ENCODE measurements at regions not wholly inside any gene's neighbourhood (a gene's known extent, or its start where the extent isn't known, plus 50 kb on each side); places are given as distances from the start of the nearest gene placed in this dataset.
"Not testable (repeated sequence)": the region's sequence is repeated elsewhere in the genome, so short reads cannot be mapped to it uniquely, and the experiment has no call there.

DNA sequence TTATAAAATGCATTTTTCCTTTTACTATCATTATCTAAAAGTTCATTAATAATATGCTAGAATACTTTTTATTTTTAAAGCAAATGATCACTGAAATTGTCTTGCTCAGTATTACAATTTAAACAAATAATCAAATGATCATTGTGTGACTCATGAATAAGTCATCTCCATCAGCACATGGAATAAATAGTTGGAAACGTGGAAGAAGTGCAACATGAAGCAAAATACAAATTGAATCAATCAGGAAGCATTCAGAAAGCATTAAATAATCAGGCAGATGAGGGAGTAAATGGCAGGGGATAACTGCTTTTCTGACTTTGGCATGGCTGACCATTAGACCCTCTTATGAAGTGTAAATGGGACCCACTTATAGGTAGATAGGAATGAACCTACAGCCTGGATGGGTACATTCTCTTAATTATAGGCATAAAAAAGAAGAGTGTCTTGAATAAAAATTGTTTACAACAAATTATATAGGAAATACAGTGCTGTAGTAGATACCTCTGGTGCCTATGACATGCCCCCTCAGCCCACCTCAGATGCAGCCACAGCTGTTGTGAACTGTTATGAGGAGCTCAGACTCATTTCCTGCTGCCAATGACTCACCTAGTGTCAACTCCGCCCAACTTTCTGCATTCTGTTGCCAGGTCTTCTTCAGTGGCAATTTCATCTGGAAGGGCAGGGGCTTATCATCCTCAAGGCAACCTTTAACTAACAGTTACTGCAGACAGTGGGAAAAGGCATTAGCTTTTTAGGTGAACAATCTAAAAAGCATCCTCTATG, 936.0 kb downstream of the TRIB2 start:
- no peak for DNase-seq

DNA sequence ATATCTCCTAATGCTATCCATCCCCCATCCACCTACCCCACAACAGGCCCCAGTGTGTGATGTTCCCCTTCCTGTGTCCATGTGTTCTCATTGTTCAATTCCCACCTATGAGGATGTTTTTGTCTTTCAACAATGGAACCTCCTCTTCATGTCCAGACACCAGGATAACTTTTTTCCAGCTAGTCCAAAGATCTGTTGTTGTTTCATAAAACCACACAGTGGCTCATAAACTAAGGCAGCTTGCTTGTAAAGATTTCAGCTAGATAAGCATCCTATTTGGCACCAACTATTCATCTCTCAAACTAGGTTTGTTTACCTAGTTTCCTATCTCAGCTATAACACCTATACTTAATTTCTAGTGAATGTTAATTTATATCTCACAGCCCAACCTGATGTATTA, 937.7 kb downstream of the TRIB2 start:
- no peak for DNase-seq

DNA sequence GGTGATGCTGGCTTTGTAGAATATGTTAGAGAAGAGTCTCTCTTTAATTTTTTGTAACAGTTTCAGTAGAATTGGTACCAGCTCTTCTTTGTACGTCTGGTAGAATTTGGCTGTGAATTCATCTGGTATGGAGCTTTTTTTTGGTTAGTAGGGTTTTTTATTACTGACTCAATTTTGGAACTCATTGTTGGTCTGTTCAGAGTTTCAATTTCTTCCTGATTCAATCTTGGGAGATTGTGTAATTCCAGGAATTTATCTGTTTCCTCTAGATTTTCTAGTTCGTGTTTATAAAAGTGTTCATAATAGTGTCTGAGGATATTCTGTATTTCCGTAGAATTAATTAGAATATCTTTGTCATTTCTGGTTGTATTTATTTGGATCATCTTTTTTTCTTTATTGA, 943.5 kb downstream of the TRIB2 start:
- no peak for DNase-seq

DNA sequence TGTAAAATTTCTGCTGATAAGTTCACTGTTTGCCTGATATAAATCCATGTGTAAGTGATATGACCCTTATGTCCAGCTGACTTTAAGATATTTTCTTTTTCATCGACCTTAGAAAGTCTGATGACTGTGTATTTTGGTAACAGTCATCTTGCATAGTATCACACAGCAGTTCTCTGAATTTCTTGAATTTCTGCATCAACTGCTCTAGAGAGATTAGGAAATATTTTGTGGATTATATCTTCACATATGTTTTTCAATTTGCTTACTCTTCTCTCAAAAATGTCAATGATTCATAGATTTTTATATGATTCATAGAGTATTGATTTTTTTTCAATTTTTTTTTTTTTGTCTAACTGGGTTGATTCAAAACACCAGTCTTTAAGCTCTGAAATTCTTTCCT, 945.3 kb downstream of the TRIB2 start:
- DNase-seq, result no peak

DNA sequence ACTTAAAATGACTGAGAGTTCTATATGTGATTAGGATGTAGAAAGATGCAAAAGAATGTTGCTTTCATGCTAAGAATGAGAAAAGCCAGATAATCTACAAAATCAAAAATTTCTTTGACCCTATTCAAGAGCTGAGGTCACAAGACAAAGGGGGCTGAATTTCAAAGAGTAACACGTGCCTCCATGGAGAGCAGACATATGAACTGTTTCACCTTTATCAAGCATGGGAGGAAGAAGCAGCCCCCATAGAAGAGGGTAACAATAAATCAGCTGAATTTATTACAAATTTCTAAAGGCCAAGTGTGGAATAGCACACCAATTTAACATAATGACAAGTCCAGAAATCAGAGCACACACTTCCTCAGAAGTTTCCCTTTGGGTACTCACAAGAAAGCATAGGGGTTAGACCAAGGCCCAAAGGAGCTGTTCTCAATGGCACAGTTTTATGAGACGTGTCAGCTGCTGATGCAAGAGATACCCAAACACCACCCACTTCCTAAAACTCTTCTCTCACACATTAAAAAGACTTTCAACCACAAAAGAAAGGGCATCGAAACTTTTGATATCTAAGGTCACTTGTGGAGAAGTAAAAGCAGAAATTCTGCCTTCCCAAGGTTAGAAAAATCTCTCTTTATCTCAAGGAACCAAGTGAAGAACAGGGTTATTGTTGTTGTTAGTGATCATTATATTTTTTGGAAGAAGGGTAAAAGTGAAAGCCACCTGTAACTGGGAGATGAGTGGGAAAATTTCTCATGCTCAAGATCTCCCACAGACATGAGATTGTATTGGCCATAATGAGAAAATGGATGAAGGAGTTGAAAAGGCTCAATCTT, 950.1 kb downstream of the TRIB2 start:
- no peak for DNase-seq

DNA sequence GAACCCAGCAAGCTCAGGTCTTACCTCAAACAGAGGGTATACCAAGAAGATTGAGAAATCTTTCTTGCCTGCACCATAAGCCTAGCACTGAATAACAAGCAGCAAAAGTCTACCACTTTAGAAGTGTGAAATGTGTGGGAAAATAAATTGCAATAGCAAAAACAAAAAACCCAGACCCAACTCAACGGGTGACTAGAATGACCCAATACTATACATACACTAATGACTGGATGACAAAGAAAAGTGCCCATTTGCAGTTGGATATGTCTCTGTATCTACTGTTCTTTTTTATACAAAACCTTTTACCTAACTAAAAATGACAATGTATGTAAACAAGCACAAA, 950.6 kb downstream of the TRIB2 start:
- DNase-seq, result no peak

DNA sequence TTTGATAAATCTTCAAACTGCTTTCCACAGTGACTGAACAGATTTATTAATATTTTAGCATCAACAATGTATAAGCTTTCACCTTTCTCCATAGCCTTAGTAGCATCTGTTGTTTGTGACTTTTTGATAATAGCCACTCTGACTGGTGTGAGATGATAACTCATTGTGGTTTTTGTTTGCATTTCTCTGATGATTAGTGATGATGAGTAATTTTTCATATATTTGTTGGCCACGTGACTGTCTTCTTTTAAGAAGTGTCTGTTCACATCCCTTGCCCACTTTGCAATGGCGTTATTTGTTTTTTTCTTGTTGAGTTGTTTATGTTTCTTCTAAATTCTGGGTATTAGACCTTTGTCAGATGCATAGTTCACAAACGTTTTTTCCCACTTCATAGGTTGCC, 952.9 kb downstream of the TRIB2 start:
- DNase-seq, result no peak

DNA sequence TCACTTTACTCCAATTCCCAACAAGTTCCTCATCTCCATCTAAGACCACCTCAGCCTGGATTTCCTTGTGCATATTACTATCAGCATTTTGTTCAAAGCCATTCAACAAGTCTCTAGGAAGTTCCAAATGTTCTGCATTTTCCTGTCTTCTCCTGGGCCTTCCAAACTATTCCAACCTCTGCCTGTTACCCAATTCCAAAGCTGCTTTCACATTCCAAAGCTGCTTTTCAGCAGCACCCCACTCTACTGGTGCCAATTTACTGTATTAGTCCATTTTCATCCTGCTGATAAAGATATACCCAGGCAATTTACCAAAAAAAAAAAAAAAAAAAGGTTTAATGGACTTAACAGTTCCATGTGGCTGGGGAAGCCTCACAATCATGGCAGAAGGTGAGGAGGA, 957.1 kb downstream of the TRIB2 start:
- not testable (repeated sequence) for DNase-seq

DNA sequence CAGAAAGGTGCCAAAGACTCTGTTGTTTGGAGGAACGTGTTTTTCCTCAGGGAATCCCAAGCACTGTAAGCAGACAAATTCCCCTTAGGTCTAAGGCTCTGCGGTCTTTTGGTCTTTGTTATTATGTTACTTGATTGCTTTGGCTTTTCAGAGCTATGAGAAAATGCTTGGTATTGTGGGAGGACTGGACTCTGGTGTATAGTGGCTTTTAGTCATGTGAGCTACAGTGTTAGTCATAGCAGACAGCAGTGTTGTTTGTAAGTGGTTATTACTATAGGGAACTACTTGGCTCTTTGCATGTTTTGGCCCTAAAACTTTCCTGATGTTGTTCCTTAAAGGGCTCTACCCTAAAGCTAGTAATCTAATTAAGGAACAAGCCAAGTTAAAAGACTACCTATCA, 956.2 kb upstream of the LRATD1 start:
- no peak for DNase-seq

DNA sequence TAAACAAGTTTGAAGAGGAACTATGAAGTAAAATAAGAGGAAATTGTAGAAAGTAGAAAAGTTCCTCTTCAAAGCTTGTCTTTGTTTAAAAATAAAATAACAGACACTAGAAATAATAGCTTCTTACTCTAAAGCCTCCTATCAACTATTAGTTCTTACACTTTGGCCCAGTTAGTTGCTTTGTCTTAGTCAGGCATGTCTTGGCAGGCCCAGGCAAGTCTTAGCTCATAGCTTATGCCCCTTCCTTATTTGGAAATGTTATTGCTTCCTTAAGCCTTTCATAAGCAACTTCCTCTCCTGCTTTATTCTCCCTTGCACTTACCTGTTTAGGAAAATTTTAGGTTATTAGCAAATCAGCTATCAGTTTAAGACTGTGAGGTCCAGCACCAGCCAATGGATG, 950.6 kb upstream of the LRATD1 start:
- DNase-seq, result no peak

DNA sequence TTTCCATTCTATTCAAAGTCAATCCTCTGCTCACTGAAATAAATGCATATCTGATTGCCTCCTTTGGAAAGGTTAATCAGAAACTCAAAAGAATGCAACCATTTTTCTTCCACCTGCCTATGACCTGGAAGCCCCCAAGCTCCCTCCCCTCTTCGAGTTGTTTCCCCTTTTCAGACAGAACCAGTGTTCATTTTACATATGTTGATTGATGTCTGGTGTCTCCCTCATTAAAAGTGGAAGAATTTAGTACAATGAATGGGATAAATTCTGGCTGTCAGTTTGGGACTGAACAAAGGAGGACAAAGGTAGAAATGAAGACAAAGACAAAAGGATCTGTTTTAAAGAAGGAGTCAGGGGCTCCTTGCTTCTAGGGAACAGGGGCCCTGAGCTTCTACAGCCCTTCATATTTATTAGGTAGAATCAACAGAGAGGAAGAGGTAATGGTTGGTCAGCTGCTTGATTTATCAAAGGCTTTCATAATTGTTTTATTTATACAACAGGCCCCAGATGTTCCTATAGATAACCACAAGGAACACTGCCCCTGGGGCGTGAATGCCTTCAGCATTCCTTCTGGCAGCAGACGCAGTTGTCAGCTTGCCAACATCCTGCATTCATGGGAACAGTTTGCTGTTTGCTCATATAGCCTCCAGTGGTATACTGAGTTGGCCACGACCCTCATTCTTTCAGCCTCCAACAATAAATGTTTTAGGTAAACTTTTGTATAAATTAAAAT, 949.8 kb upstream of the LRATD1 start:
- DNase-seq, result no peak

DNA sequence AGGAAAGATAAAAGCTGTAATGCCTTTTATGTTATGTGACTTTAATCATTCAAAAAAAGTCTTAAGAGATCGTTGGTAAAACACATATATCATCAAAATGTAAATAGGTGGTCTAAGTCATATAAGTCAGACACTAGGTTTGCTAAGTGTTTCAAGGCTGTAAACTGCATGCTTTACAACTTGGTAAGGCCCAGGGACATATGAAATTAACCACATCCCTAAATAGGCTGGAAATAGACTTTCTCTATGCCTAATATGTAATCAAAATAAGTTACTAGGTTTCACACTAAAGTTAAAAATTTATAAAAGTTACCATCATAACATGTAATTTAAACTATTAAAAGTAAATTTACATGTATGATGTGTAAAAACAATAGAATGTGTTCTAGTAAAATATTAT, 946.3 kb upstream of the LRATD1 start:
- DNase-seq, result no peak

DNA sequence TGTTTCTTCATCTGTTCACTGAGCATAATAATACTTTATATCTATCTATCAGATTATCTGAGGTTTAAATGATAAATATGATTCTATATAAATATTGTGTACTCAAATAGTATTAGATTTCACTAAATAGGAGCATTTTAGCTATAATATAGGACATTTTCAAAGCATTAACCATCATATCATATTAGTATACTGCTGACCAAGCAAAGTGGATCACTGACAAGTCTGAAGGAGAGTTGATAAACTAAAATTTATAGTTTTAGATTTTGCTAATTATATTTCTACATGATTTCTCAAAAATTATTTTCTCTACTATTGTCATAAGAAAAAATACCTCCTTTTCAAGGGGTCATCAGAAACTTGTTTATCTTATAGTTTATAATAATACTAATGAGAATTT, 937.8 kb upstream of the LRATD1 start:
- DNase-seq, result no peak

DNA sequence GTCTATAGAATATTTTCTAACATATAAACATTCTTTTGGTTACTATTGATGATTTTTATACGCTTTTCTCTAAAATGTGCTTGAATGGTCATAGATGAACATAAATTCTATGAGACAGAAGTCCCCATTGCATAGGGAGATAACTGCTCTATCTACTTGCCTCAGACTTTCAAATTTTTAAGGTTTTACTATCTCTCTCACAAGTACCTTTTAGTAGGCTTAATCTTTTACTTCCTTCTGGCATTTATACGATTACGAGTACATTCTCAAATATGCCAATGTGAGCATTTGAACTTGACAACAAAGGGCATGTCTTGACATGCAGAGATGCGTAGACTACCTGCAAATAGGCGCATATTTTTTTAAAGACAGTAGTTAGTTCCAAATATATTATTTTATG, 935.9 kb upstream of the LRATD1 start:
- DNase-seq, result no peak

DNA sequence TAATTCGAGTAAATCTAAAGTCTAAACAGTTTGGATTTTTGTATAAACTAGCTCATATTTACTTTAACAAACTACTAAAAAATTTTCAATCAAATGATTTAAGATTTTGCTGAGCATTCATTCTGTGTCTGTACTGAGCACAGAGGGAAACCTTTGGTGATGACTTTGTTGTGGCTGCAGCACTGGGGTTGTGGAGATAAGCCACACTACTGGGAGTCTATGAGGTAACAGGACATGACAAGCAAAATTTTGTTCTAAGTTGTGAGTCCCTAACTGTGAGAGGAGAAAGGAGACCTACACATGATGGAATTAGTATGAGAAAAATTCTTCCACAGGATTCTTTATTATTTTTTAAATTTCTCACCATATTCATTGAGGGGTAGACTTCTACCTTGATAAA, 933.7 kb upstream of the LRATD1 start:
- DNase-seq, result no peak

DNA sequence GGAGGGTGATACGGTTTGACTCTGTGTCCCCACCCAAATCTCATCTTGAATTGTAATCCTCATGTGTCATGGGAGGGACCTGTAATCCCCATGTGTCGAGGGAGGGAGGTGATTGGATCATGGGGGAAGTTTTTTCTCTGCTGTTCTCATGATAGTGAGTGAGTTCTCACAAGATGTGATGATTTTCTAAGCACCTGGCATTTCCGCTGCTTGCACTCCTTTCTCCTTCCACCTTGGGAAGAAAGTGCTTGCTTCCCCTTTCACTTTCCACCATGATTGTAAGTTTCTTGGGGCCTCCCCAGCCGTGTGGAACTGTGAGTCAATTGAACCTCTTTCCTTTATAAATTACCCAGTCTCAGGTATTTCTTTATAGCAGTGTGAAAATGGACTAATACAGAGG, 932.6 kb upstream of the LRATD1 start:
- DNase-seq, result not testable (repeated sequence)

DNA sequence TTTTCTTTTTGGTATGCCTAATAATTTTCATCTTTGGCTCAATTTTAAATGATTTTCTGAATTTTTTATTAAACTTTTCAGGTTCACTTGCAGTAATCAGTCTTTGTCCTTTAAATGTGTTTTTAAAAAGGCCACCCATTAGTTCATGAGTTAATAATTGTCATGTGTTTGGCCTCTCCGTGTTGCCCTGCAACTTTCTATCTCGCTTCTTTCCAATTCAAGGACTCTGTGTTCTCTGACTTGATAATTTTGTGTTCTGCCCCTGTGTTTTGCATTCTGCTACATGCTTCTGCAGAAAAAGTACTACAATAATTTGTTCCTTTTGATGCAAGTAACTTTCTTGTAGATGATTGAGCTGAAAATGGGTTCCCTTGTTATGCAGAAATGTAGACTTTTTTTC, 921.4 kb upstream of the LRATD1 start:
- no peak for DNase-seq

DNA sequence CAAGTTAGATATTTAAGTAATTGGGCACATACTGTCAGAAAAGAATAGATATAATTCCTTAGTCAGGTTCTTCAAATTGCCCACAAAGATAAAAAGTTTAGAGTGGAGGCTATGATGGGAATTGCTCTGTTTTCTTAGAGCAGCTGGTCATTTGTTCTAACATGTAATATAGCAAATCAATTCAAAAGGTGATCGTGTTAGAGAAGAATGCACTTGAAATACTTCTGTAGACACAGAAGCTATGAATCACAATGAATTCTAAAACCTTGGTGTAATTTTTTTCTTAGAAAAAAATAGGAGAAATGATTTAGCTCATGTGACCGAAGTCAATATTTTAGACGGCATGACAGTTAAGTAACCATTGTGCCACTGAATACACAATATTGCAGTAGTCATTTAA, 918.1 kb upstream of the LRATD1 start:
- no peak for DNase-seq

DNA sequence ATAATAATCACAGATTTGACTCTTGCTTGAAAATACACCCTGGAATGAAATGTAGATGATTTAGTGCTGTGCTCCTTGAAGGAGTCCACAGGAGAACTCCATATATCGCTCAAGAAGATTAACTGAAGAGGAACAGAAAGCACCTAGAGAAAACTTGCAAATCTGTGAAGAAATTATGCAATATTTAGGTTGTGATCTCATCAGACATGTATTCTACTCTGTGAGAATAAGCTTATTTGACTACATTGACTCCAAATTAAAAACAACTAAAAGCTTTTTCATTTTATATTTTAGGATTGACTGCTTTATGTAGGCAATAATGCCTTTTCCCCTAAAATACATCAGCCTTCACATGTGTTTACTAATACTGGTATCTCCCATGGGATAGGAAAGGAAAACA, 906.6 kb upstream of the LRATD1 start:
- DNase-seq, result no peak

DNA sequence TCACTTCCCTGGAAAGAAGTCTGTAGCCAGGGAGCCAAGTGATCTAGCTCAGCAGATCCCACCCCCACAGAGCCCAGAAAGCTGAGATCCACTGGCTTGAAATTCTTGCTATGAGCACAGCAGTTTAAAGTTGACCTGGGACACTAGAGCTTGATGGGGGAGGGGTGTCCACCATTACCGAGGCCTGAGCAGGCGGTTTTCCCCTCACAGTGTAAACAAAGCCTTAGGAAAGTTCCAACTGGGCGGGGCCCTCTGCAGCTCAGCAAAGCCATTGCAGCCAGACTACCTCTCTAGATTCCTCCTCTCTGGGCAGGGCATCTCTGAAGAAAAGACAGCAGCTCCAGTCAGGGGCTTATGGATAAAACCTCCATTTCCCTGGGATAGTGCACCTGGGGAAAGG, 887.2 kb upstream of the LRATD1 start:
- no peak for DNase-seq

DNA sequence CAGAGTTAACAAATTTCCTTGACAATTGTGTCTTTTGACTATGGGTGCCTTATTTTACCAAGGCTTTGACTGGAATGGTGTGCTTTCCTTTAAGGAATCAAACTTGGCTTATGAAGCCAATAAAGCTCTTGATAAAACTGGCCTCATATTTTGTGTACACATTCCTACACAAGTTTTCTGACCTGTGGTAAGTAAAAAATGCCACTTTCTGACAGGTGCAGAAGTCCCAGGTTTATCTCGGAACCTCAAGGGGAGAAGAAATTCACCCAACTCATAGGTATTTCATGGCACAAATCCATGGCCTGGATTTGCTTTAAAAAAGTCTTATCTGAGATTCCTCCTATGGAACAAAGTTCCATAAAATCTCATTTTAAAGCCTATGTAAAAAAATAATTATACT, 880.6 kb upstream of the LRATD1 start:
- DNase-seq, result no peak

DNA sequence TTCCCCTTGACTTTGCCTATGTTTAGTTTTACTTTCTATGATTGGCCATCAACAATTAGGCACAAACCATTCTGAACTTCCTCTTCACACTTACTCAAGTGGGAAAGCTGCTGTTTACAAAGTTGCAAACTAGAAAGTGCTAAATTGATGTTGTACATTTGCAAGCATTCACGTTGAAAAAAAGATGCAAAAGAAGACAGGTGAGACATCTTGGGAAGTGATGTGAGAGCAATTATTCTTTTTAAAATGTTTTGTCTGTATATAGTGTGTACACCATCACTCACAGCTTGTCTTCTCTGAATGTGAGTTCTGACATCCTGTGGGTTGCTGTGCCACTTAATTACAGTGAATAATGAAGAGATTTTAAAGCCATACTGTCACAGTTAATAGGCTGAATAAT, 874.1 kb upstream of the LRATD1 start:
- DNase-seq, result no peak

DNA sequence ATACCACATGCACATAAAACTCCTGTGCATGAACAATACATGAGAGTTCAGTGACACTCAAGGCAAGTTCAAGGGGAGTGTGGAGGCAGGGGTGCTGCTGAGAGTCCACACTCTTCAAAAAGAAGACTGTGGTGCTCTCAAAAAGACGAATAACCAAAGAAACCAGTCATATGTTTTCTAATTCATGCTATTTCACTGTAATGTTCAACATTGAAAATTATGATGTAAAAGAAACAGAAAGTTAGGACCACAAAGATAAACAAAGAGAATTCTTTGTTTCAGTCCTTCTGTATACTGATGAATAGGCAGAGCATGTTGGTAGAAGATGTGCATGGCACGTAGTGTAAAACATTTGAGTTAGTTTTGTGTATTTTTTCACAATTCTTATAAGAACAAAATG, 864.2 kb upstream of the LRATD1 start:
- DNase-seq, result no peak

DNA sequence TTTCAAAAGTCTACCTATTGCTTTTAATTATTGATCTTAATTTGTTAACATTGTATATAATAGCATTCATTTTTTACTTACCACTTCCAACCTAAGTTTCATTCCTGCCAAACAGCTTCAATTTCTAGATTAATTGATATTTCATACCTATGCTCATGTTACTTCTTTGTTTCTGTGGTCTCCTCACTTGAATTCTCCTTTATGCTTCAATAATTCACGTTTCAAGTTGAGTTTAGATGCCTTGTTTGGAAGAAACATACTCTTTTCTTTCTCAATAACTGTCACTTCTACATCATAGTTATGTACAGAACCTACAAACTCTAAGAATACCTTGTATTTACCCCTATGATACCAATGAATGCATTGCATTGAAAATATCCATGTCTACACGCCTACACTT, 862.2 kb upstream of the LRATD1 start:
- no peak for DNase-seq
